HFFc6 (cell line): ENCODE measurements at regions not wholly inside any gene's neighbourhood (a gene's known extent, or its start where the extent isn't known, plus 50 kb on each side); places are given as distances from the start of the nearest gene placed in this dataset.

ENCODE experiments used
- DNase-seq: peaks from one replicate; pipeline ENCODE4 v3.0.0-alpha.2; 2018
- H3K27ac Mint-ChIP-seq: 2 replicates; pipeline ENCODE4 v1.8.0; 2020; ENCODE audit warnings: mild to moderate bottlenecking, mixed read lengths
- H3K27me3 Mint-ChIP-seq: 2 replicates; pipeline ENCODE4 v1.8.0; 2021; ENCODE audit warnings: mild to moderate bottlenecking, moderate library complexity, mixed read lengths; ENCODE audit not compliant: insufficient read depth
- H3K36me3 Mint-ChIP-seq: 2 replicates; pipeline ENCODE4 v1.8.0; 2021; ENCODE audit warnings: low read depth, mixed read lengths
- H3K4me1 Mint-ChIP-seq: 2 replicates; pipeline ENCODE4 v1.8.0; 2020; ENCODE audit warnings: low read depth, mixed read lengths
- H3K4me3 Mint-ChIP-seq: 2 replicates; pipeline ENCODE4 v1.8.0; 2020; ENCODE audit warnings: mild to moderate bottlenecking, moderate library complexity, mixed read lengths
- H3K9me3 Mint-ChIP-seq: 2 replicates; pipeline ENCODE4 v1.8.0; 2020; ENCODE audit warnings: mild to moderate bottlenecking, mixed read lengths
- CTCF ChIP-seq: fragments of 200-600 bp; sonication (generic); IDR thresholded peaks from 2 replicates; pipeline ENCODE4 v1.5.0; 2021; ENCODE audit warnings: antibody characterized with exemption, mild to moderate bottlenecking

GRCh38 chr2:235402422-235402821, 91.4 kb upstream of the AGAP1 start:
- Mint-ChIP-seq H3K4me3 (no peak overlapping the region), H3K9me3 (peaks cover 10% of the 10 kb centered on the region; the same call in 1 of the 2 replicates), H3K36me3 (no peaks in the 10 kb centered on the region), H3K4me1 (no peaks in the 10 kb centered on the region), H3K27me3 (no peaks in the 10 kb centered on the region), H3K27ac (no peak overlapping the region)
- no peak for TF ChIP-seq CTCF
- no peak for DNase-seq

- Mint-ChIP-seq H3K9me3 (peaks cover 14% of the 10 kb centered on the region; the same call in 1 of the 2 replicates), H3K4me3 (no peak overlapping the region), H3K27me3 (peaks cover 6% of the 10 kb centered on the region; the same call in 1 of the 2 replicates), H3K4me1 (no peaks in the 10 kb centered on the region), H3K36me3 (no peaks in the 10 kb centered on the region), H3K27ac (no peak overlapping the region)
- no peak for DNase-seq
- no peak for TF ChIP-seq CTCF
These were observed 88.1 kb upstream of the AGAP1 start for GRCh38 chr2:235405612-235406361.

GRCh38 chr2:235406430-235406829, 87.4 kb upstream of the AGAP1 start:
- peaks cover 19% of the 10 kb centered on the region; the same call in 1 of the 2 replicates for H3K9me3 Mint-ChIP-seq
- H3K27me3 Mint-ChIP-seq = peaks cover 6% of the 10 kb centered on the region; the same call in 1 of the 2 replicates
- TF ChIP-seq CTCF = no peak
- no peaks in the 10 kb centered on the region for H3K4me1 Mint-ChIP-seq
- H3K27ac Mint-ChIP-seq = no peak overlapping the region
- no peaks in the 10 kb centered on the region for H3K36me3 Mint-ChIP-seq
- DNase-seq = no peak
- H3K4me3 Mint-ChIP-seq = no peak overlapping the region

- H3K9me3 Mint-ChIP-seq = peaks cover 9% of the 10 kb centered on the region; the same call in 1 of the 2 replicates
- H3K4me3 Mint-ChIP-seq = no peak overlapping the region
- no peak for DNase-seq
- no peak for TF ChIP-seq CTCF
- H3K36me3 Mint-ChIP-seq = no peaks in the 10 kb centered on the region; the same call in 1 of the 2 replicates
- no peak overlapping the region for H3K27ac Mint-ChIP-seq
- peaks cover 2% of the 10 kb centered on the region; the same call in 1 of the 2 replicates for H3K4me1 Mint-ChIP-seq
- peaks cover 13% of the 10 kb centered on the region for H3K27me3 Mint-ChIP-seq
These were observed 81.8 kb upstream of the AGAP1 start for GRCh38 chr2:235411905-235412485.

GRCh38 chr2:235413064-235413463, 80.8 kb upstream of the AGAP1 start:
- peaks cover 5% of the 10 kb centered on the region; the same call in 1 of the 2 replicates for H3K9me3 Mint-ChIP-seq
- peaks cover 4% of the 10 kb centered on the region; the same call in 1 of the 2 replicates for H3K4me1 Mint-ChIP-seq
- H3K27me3 Mint-ChIP-seq = peaks cover 13% of the 10 kb centered on the region
- DNase-seq = no peak
- no peak overlapping the region for H3K27ac Mint-ChIP-seq
- H3K4me3 Mint-ChIP-seq = no peak overlapping the region
- no peaks in the 10 kb centered on the region; the same call in 1 of the 2 replicates for H3K36me3 Mint-ChIP-seq
- TF ChIP-seq CTCF = no peak
